Ectodermal cell (in vitro differentiated cells): ENCODE measurements at regions not wholly inside any gene's neighbourhood (a gene's known extent, or its start where the extent isn't known, plus 50 kb on each side); places are given as distances from the start of the nearest gene placed in this dataset.

ENCODE experiments used
- H3K27ac ChIP-seq: 2 replicates; pipeline ENCODE4 v1.7.0; 2013; ENCODE audit warnings: mild to moderate bottlenecking, low read depth, low read length; ENCODE audit not compliant: insufficient read depth, poor library complexity, severe bottlenecking
- H3K27me3 ChIP-seq: 2 replicates; pipeline ENCODE4 v1.7.0; 2013; ENCODE audit warnings: mild to moderate bottlenecking, low read length; ENCODE audit not compliant: insufficient read depth, control insufficient read depth, poor library complexity, severe bottlenecking
- H3K36me3 ChIP-seq: one replicate; pipeline ENCODE4 v1.7.0; 2013; ENCODE audit warnings: low read length; ENCODE audit not compliant: control insufficient read depth, insufficient read depth
- H3K4me1 ChIP-seq: one replicate; pipeline ENCODE4 v1.7.0; 2013; ENCODE audit warnings: low read length; ENCODE audit not compliant: control insufficient read depth, insufficient read depth
- H3K4me3 ChIP-seq: 2 replicates; pipeline ENCODE4 v1.7.0; 2013; ENCODE audit warnings: low read depth, low read length, control low read depth; ENCODE audit not compliant: insufficient read depth
- H3K9me3 ChIP-seq: 2 replicates; pipeline ENCODE4 v1.7.0; 2013; ENCODE audit warnings: mild to moderate bottlenecking, low read length, moderate library complexity; ENCODE audit not compliant: control insufficient read depth
- WGBS, 2 experiments: methylation state at CpG; one replicate each; pipeline ENCODE4 v1.1.7; 2013; ENCODE audit warnings: missing lambda C conversion rate in 2 of 2; 5-methylcytosine and 5-hydroxymethylcytosine counted together

DNA sequence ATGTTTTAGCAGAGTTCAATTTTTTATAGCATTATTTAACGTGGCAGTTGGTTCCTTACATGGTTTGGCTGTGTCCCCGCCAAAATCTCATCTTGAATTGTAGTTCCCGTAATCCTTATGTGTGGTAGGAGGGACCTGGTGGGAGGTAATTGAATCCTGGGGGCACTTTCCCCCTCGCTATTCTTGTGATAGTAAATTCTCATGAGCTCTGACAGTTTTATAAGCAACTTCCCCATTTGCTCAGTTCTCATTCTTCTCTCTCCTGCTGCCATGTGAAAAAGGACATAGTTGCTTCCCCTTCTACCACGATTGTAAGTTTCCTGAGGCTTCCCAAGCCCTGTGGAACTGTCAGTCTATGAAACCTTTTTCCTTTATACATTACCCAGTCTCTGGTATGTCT is 329.5 kb downstream of the GRIA2 start:
- Histone ChIP-seq H3K27ac (no peak overlapping the region), H3K9me3 (no peaks in the 10 kb centered on the region), H3K27me3 (no peaks in the 10 kb centered on the region), H3K4me1 (no peaks in the 10 kb centered on the region), H3K4me3 (no peak overlapping the region), H3K36me3 (no peaks in the 10 kb centered on the region)
- WGBS, 2 experiments, result 86% methylated on average over 5 of the region's 5 CpGs

DNA sequence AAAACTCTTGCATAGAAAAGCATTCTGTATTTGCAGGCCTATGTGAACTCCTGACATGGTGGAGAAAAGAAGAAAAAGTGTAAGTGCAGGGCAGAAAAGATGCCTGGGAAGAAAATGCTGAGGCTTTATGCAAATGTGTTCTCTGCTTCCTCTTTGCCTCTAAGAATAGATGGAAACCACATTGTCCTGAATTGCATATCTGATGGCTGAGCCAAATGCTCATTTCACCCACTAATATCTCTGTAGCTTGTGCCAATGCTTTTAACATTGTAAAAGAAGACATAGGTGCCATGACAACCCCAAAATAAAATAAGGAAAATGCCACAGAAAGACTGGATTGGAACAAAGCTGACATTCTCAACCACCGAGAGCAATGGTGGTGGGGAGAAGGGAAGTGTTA is 307.4 kb downstream of the GRIA2 start:
- H3K36me3 ChIP-seq, result no peaks in the 10 kb centered on the region
- no peaks in the 10 kb centered on the region for H3K4me1 ChIP-seq
- H3K9me3 ChIP-seq, result no peaks in the 10 kb centered on the region
- H3K27me3 ChIP-seq, result no peaks in the 10 kb centered on the region
- H3K4me3 ChIP-seq, result no peak overlapping the region
- no peak overlapping the region for H3K27ac ChIP-seq
- WGBS, 2 experiments, result 95 to 98% methylated on average over 1 of the region's 1 CpG

DNA sequence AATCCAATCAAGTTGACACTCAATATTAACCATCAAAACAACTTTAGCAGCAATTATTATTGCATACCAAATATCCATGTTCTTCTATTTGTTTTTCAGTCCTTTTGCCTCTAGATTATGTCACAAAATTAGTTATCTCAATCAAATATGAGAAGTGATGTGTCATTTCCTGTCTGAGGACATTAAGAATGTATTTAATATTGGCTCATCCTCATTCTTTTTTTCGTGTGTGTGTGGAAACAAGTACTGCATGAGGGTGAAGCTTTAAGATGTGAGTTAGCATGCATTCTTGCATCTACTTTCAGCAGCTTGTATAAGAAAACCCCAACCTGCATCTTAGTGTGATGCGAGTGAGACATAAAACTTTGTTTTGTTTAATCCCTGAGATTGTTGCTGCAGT is 301.4 kb downstream of the GRIA2 start:
- Histone ChIP-seq H3K27me3 (no peaks in the 10 kb centered on the region), H3K36me3 (no peaks in the 10 kb centered on the region), H3K4me3 (no peak overlapping the region), H3K4me1 (no peaks in the 10 kb centered on the region), H3K9me3 (no peaks in the 10 kb centered on the region), H3K27ac (no peak overlapping the region)
- 78 to 97% methylated on average over 2 of the region's 2 CpGs for WGBS, 2 experiments

DNA sequence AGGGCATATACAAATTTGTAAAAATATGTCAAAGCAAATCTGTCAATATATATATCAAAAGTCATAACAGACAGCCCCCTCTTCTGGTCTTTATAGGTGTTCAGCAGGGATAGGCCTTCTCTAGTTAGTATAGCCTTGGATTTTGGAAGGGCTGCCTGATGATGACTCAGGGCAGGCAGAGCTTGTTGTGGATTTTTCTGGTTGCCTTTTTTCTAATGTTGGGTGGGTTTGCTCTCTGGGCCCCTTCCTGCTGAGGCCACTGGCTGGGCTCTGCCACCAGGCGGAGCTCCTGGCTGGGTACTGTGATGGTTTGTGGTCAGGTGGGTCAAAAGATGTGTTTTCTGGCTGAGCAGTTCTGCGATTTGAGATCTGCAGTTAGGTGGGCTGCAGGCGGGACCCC is 294.2 kb downstream of the GRIA2 start:
- H3K36me3 ChIP-seq, result no peaks in the 10 kb centered on the region
- H3K9me3 ChIP-seq, result no peaks in the 10 kb centered on the region
- no peaks in the 10 kb centered on the region for H3K27me3 ChIP-seq
- no peak overlapping the region for H3K27ac ChIP-seq
- no peaks in the 10 kb centered on the region for H3K4me1 ChIP-seq
- 72 to 73% methylated on average over 3 of the region's 3 CpGs for WGBS, 2 experiments
- no peak overlapping the region for H3K4me3 ChIP-seq

DNA sequence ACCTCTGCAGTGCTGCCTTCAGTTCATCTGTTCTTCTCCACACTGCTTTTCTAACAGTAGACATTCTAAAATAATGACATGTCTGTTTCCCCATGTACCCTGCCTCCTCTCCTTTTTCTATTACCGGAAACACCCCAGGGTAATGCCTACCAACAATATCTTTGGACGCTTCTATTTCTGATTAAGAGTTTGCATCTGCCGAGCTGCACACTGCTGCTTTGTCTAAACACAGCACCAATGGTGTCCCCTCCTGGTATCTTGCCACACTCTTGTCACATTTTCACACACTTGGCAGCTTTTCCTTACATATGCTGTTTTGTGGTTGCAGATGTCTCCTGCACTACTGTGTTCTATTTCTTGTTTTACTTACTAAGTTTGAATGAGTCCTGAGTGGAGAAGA is 288.8 kb downstream of the GRIA2 start:
- 87 to 93% methylated on average over 3 of the region's 3 CpGs for WGBS, 2 experiments

DNA sequence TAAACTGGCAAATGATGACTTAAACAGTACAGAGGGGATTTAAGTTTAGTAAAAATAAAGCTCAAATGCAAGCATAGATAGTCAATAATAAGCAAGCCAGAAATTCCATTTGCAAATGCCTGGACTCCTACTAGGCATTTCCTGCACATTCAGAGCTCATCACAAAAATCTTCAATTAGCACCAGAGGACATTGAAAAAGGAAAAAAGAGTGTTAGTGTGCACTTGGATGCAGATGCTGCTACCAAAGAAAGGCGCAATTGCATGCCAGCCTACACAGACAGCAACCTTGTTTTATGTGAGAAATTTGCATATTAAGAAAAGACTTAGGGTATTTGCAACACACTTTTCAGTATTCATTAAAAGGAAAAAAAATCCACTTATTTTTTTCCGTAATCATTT is 282.1 kb downstream of the GRIA2 start:
- H3K4me1 ChIP-seq, result no peaks in the 10 kb centered on the region
- H3K36me3 ChIP-seq, result no peaks in the 10 kb centered on the region
- H3K27ac ChIP-seq, result no peak overlapping the region
- H3K27me3 ChIP-seq, result no peaks in the 10 kb centered on the region
- no peak overlapping the region for H3K4me3 ChIP-seq
- no peaks in the 10 kb centered on the region for H3K9me3 ChIP-seq
- 94% methylated on average over 1 of the region's 2 CpGs; no CpG with 5 or more reads in 1 of the 2 experiments for WGBS, 2 experiments

More for the DNA sequence above, 288.8 kb downstream of the GRIA2 start:
- Histone ChIP-seq H3K27ac (no peak overlapping the region), H3K27me3 (no peaks in the 10 kb centered on the region), H3K36me3 (no peaks in the 10 kb centered on the region), H3K4me3 (no peak overlapping the region), H3K4me1 (no peaks in the 10 kb centered on the region), H3K9me3 (no peaks in the 10 kb centered on the region)

DNA sequence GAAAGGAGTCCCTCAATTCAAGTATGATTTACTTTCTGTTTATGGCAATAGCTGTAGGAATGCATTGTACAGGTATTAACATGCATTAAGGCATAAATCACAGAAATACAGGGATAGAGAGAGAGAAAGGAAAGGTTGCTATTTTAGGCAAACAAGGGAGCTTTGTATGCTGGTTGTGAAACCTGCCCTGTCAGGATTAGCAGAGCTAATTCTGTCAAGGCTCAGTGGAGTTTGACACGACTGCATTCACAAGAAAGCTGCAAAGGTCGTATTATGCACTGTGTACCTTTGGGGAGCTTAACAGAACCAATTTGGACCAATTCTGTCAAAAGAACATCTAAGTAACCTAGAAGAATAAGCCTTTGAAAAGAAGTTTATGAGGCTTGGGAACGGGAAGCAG is 239.3 kb downstream of the GRIA2 start:
- H3K27ac ChIP-seq, result no peak overlapping the region
- no peaks in the 10 kb centered on the region for H3K9me3 ChIP-seq
- peaks cover 4% of the 10 kb centered on the region for H3K4me1 ChIP-seq
- no peak overlapping the region for H3K4me3 ChIP-seq
- H3K36me3 ChIP-seq, result no peaks in the 10 kb centered on the region
- whole genome bisulfite sequencing, 2 experiments, result 68 to 84% methylated on average over 3 of the region's 3 CpGs
- H3K27me3 ChIP-seq, result no peaks in the 10 kb centered on the region

DNA sequence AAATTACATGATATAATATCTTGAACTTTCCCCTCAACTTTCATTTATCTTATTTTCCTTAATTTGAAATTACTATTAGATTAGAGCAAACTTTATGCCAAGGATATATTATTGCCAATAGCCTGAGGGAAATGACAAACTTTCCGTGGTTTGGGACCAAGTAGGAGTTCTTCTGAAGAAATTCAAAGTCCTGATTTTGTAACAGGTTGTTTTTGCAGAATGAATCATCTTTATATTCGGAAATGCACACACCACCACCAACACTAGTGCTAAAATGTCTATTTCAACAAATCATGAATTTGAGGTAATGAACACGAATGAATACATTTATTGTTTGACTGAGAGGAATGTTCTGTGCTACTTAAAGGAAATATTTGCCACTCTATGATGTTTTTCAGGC is 226.7 kb downstream of the GRIA2 start:
- Histone ChIP-seq H3K9me3 (no peaks in the 10 kb centered on the region), H3K36me3 (no peaks in the 10 kb centered on the region), H3K4me1 (no peaks in the 10 kb centered on the region), H3K27me3 (no peaks in the 10 kb centered on the region), H3K27ac (no peak overlapping the region), H3K4me3 (no peak overlapping the region)
- 93 to 96% methylated on average over 2 of the region's 3 CpGs for WGBS, 2 experiments

DNA sequence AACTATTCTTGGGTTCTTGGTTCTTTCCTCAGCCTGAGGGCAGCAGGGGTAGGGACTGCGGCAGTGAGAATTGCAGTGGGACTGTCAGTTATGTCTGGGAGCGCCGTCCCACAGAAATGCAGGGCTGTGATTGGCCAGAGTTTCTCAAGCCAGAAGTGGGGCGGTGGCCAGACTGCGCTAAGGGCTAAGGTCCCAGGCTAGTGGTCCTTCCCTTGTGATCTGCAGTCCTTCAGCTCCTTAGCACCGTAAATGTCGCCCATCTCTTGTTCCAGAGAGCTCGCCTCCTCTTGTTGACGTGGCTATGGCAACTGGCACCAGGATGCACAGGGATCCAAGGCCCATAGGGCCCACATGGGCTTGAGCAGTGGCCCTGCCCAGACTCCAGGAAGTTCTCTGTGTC is 223.5 kb downstream of the GRIA2 start:
- H3K4me3 ChIP-seq, result no peak overlapping the region
- H3K27ac ChIP-seq, result no peak overlapping the region
- no peaks in the 10 kb centered on the region for H3K36me3 ChIP-seq
- H3K9me3 ChIP-seq, result no peaks in the 10 kb centered on the region
- H3K27me3 ChIP-seq, result no peaks in the 10 kb centered on the region
- H3K4me1 ChIP-seq, result no peaks in the 10 kb centered on the region
- WGBS, 2 experiments, result 93 to 94% methylated on average over 9 of the region's 9 CpGs

DNA sequence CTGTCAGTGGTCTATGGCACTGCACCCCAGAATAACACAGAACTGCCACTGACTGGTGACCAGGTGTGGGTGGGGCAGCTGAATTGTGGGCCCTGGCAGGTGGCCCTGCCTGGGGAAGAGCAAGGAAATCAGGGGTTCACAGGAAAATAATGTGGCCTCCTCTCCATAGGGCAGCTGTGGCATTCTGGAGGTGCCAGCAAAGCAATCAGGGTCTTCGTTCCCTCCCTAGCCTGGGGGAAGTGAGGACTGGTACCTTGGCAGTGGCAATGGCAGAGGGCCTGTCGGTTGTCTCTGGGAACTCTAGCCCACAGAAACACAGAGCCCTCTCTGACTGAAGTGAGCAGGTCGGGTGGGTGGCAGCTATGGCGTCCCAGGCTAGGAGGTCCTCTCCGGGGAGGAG is 223.0 kb downstream of the GRIA2 start:
- no peak overlapping the region for H3K4me3 ChIP-seq
- no peaks in the 10 kb centered on the region for H3K36me3 ChIP-seq
- no peaks in the 10 kb centered on the region for H3K9me3 ChIP-seq
- no peak overlapping the region for H3K27ac ChIP-seq
- H3K27me3 ChIP-seq, result no peaks in the 10 kb centered on the region
- H3K4me1 ChIP-seq, result no peaks in the 10 kb centered on the region
- 95 to 98% methylated on average over 5 of the region's 5 CpGs for WGBS, 2 experiments

DNA sequence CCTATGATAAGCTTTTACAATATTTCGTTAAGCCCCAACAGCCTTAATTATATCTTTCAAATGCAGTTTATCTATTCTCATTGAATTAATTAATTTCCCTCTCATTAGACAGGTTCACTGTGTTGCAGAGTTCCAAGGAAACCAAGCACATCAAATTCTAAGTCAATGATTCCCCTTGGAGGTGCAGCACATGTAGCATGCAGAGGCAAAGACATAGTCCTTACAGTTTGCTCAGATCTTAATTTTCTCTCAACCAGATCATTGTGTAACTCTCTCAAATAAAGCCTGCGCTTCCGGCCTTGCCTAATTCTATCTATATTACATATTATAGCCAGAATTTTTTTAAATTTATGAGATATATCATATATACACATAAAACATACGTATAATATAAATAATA is 205.4 kb downstream of the GRIA2 start:
- no peak overlapping the region for H3K4me3 ChIP-seq
- WGBS, 2 experiments, result 94% methylated on average over 3 of the region's 4 CpGs; no CpG with 5 or more reads in 1 of the 2 experiments

More for the DNA sequence above, 205.4 kb downstream of the GRIA2 start:
- Histone ChIP-seq H3K36me3 (no peaks in the 10 kb centered on the region), H3K27ac (no peak overlapping the region), H3K27me3 (no peaks in the 10 kb centered on the region), H3K4me1 (no peaks in the 10 kb centered on the region), H3K9me3 (no peaks in the 10 kb centered on the region)
